ENCODE measurements at regions not wholly inside any gene's neighbourhood (a gene's known extent, or its start where the extent isn't known, plus 50 kb on each side); places are given as distances from the start of the nearest gene placed in this dataset.

DNA sequence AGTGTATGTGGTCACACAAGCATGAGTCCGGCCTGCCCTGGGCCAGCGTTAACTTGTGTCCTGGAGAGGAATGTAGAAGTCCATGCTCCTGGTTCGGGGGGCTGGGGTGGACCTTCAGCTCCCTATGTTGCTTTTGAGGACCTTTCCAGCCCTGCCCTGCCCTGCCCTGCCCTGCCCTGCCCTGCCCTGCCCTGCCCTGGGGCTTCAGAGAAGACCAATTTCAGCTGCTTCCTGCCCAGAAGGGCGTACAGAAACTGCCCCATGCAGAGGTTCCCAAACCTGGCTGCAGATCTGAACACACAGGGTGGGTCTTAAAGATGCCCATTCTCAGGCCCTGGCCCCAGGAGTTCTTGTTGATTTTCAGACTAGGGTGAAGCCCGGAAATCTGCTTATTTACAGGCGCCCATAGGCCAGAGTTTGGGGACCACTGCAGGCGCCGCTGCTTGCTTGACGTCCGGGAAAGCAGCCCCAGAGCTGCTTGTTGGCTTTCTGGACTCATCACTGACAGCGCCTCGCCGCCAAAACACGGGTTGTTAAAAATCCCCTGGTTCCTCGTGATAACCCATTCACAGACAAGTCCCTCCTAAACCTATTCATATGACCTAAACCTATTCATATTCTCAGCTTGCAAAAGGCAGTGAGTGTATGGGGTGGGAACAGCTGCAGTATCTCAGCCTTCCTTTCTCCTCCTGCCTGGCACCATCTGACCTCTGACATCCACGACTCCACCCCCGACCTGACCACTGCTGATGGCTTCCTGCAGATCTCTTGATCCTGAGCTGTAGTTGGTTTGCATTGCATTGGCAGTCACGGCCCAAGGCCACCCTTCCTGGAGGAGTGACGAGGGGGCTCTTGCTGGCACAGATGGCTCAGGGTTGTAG, 198.3 kb downstream of the GLI2 start:
- Mint-ChIP-seq H3K27ac (no peak overlapping the region), H3K27me3 (no peaks in the 10 kb centered on the region), H3K9me3 (no peaks in the 10 kb centered on the region), H3K4me1 (no peaks in the 10 kb centered on the region), H3K36me3 (ENCODE audit: low read depth) (no peaks in the 10 kb centered on the region), H3K4me3 (no peak overlapping the region)
- no peak for DNase-seq
- ChIA-PET POLR2A (no interaction called here), CTCF (no interaction called here)

DNA sequence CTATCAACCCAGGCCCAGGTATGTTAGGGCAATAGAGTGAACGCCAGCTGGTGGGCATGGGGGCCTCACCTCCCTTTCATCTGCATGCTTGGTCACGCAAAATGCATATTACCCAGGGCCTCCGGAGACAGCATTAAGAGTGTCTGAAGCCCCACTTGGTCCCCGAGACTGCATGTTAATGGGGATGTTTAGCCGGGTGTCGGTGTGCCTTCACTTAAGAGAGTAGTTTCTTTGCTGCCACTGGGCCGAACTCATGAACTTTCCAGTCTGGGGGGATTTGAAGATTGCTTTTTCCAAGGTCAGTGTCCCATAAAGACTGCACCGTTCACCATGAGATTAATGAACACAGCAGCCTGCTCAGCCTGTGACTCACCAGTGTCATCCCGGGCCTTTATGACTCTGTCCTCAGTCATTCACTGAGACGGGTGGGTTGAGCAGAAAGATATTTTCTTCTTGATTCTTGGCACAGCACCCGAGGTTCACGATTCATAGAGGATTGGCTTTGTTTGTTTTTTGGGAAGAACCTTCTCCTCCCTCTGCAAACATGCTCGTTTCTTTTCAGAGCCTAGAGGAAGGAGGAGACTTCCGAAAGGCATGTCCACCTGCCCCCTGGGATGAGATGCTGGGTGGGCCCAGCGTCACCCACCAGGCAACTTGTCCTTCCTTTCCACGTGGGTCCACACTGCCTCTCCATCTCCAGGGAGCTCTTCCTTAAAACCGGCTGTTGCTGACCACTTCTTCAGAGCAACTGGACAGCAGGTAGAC, 199.1 kb downstream of the GLI2 start:
- Mint-ChIP-seq H3K27me3 (no peaks in the 10 kb centered on the region), H3K9me3 (no peaks in the 10 kb centered on the region), H3K4me3 (no peak overlapping the region), H3K4me1 (no peaks in the 10 kb centered on the region), H3K27ac (no peak overlapping the region), H3K36me3 (ENCODE audit: low read depth) (no peaks in the 10 kb centered on the region)
- ChIA-PET POLR2A (no interaction called here), CTCF (no interaction called here)
- no peak for DNase-seq

DNA sequence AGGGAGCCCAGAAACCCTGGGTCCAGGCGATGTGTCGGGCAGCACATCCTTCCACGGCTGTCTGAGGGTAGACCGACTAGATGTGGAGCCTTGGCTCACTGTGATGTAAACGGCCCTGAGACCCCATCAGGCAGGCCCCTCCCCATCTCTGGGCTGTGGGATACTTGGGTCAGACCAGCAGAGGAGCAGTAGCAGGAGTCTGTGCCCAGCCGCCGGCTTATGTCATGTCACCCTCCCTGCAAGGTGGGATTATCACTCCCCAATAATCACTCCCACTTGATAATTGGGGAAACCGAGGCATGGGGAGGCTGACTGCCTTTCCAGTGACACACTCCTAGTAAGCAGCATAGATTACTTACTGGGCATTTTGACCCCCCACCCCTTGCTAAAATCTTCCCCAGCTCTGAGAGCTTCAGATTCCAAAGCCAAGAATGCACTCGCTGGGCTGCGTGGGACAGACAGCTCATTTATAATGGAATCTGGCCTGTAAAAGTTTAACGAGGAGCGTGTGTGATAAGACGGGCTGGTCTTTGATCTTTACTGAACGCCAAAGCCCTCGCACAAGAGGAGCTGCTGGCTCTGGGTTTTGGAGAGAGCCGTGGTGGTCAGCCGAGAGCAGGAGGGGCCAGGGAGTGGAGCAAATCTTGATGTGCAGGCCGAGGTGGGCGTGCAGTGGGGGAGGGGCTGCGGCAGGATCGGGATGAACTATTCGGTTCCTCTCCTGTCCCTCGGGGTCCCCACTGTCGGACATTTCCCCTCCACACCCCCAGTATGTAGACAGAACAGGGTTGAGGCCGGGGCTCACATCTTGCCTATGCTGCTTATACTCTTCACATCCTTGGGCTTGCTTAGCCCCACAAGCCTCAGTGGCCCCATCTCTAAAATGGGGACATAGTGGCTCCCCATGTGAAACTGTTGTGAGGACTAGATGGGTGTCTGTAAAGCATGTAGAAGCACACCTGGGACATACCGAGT, 200.0 kb downstream of the GLI2 start:
- H3K9me3 Mint-ChIP-seq: no peaks in the 10 kb centered on the region
- CTCF ChIA-PET: no interaction called here

DNA sequence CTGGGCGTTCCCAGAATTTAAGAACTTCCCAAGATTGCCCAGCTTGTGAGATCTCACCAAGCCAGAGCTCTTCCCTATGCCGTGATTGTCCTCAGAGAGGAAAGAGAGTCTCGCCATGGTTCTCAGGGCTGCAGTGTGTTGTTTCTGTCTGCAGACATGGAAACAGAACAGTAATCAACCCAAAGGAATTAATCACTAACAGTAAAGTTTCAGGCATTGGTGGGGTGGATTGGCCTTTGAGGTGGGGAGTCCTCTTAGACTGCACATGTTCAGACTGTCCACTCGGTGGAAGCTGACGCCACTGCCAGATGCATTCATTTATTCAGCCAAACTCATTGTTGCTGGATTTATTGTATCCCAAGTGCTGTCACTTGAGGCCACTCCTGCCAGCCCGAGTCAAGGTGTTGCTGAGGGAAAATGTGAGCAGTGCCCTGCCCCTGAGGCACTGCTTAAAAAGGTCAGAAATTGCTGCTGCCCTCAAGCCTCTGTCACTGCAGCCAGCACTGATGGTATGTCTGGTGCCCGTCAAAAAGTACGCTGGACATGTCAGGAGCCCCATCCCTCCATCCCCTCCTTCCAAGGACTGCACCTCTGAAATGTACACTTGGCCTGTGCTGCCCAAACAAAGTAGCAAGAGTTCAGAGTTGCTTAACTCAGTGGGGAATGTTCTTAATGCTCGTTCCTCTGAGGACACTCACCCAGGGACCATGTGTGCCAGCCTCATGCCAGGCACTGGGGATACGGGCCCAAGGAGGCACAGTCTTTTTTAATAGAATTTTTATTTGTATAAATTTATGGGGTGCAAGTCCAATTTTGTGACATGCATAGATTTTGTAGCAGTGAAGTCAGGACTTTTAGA, 201.0 kb downstream of the GLI2 start:
- Mint-ChIP-seq H3K36me3 (ENCODE audit: low read depth) (no peaks in the 10 kb centered on the region), H3K4me1 (no peaks in the 10 kb centered on the region), H3K27me3 (no peaks in the 10 kb centered on the region), H3K9me3 (no peaks in the 10 kb centered on the region), H3K27ac (no peak overlapping the region), H3K4me3 (no peak overlapping the region)
- CTCF ChIA-PET: no interaction called here
- no peak for DNase-seq
- POLR2A ChIA-PET: no interaction called here

More for the DNA sequence above, 200.0 kb downstream of the GLI2 start:
- H3K4me3 Mint-ChIP-seq: no peak overlapping the region
- POLR2A ChIA-PET: no interaction called here
- no peaks in the 10 kb centered on the region for H3K4me1 Mint-ChIP-seq
- H3K36me3 Mint-ChIP-seq (ENCODE audit: low read depth): no peaks in the 10 kb centered on the region
- H3K27ac Mint-ChIP-seq: no peak overlapping the region
- no peaks in the 10 kb centered on the region for H3K27me3 Mint-ChIP-seq
- no peak for DNase-seq

GRCh38 chr2:120937686-120938044, 202.0 kb downstream of the GLI2 start:
- Mint-ChIP-seq H3K27me3 (no peaks in the 10 kb centered on the region), H3K27ac (no peak overlapping the region), H3K4me1 (no peaks in the 10 kb centered on the region), H3K36me3 (ENCODE audit: low read depth) (no peaks in the 10 kb centered on the region), H3K4me3 (no peak overlapping the region), H3K9me3 (no peaks in the 10 kb centered on the region)
- DNase-seq: no peak
- ChIA-PET CTCF (no interaction called here), POLR2A (no interaction called here)

DNA sequence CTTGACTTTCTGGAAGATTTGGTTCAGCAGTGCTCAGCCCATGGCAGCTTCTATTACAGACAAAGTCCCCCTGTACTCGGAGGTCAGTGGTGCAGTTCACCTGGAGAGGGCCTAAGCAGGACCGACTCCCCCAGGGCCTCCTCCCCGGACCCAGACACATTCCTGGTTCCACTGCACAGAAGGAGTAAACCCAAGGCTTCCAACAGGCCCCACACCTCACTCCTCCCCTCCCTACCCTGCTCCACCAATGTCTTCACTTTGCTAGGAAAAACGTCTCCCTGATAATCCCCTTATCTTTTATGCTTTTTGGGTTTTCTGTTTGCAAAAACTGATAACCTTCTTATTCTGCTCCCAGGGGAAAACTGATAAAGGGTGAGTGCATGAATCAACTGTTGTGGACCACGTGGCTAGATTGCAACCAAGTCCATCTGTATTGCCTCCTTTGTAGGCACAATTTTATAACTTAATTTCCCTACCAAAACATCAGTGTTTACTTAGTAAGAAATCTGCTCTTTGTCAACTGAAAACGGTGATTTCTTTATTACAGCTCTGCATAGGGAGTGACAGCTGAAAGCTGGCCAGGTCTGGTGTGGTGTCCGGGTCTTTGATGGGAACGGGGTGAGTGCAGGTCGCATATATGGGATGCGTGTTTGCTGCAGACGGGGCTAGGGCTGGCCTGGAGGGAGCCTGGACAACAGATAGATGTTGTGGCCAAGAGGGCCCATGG, 202.5 kb downstream of the GLI2 start:
- Mint-ChIP-seq H3K27me3 (no peaks in the 10 kb centered on the region), H3K36me3 (ENCODE audit: low read depth) (no peaks in the 10 kb centered on the region), H3K9me3 (no peaks in the 10 kb centered on the region), H3K4me3 (no peak overlapping the region), H3K27ac (no peak overlapping the region), H3K4me1 (no peaks in the 10 kb centered on the region)
- no peak for DNase-seq
- ChIA-PET POLR2A (no interaction called here), CTCF (no interaction called here)

DNA sequence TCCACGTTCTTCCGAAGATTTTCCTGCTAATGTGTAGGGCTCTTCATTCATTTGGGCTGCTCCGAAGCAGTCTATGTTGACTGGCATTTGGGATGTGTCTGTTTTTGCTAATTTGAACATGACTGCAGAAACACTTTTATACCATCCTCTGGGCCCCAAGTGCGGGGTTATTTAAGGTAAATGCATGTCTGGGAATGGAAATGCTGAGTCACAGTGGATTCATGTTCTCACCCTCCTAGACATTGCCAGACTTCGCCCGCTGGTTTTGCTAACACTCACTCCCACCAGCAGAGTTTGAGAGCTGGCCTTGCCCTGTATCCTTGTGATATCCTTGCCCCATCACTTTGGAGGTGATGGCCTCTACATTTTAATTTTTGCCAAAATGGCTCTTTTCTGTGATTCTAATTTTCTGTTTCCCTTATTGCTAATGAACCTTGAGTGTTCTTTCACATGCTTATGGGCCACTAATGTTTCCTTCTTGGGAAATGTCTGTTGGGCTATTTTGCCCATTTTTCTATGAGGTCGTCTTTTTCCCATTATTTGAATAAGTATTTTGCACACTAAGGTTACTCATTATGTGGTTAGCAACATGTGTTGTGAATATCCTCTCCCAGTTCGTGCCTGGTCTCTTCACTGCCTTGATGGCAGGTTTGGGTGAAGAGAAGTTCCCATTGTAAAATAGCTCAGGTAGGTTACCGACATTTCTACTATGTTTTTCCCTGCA, 204.1 kb downstream of the GLI2 start:
- no peaks in the 10 kb centered on the region for H3K36me3 Mint-ChIP-seq (ENCODE audit: low read depth)
- H3K4me3 Mint-ChIP-seq: no peak overlapping the region
- H3K9me3 Mint-ChIP-seq: no peaks in the 10 kb centered on the region
- H3K4me1 Mint-ChIP-seq: no peaks in the 10 kb centered on the region
- POLR2A ChIA-PET: no interaction called here
- DNase-seq: no peak
- no peaks in the 10 kb centered on the region for H3K27me3 Mint-ChIP-seq
- H3K27ac Mint-ChIP-seq: no peak overlapping the region
- CTCF ChIA-PET: no interaction called here

DNA sequence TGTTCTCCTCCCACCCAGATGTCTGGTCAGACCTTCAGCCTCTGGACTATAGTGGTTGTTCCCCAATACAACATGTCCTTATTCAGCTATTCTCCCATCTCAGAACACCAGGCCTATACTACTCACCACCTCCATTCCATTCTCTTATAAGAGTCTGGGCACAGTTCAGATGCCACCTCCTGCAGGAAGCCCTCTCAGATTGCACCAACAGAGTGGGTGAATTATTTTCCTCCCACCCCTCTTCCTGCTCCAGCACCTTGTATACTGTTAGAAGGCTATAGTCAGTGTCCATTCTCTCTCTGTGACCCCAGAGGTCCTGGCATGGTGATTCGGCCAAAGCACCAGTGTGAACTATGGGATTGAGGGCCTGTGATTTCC, 204.6 kb downstream of the GLI2 start:
- CTCF ChIA-PET: no interaction called here
- DNase-seq: no peak
- Mint-ChIP-seq H3K9me3 (no peaks in the 10 kb centered on the region), H3K36me3 (ENCODE audit: low read depth) (no peaks in the 10 kb centered on the region), H3K4me3 (no peak overlapping the region), H3K27ac (no peak overlapping the region), H3K4me1 (no peaks in the 10 kb centered on the region), H3K27me3 (no peaks in the 10 kb centered on the region)
- POLR2A ChIA-PET: no interaction called here

- Mint-ChIP-seq H3K4me1 (no peaks in the 10 kb centered on the region), H3K27ac (no peak overlapping the region), H3K36me3 (ENCODE audit: low read depth) (no peaks in the 10 kb centered on the region), H3K27me3 (no peaks in the 10 kb centered on the region), H3K9me3 (no peaks in the 10 kb centered on the region), H3K4me3 (no peak overlapping the region)
- DNase-seq: no peak
- CTCF ChIA-PET: no interaction called here
- POLR2A ChIA-PET: no interaction called here
These were observed 205.1 kb downstream of the GLI2 start for GRCh38 chr2:120940726-120941256.

DNA sequence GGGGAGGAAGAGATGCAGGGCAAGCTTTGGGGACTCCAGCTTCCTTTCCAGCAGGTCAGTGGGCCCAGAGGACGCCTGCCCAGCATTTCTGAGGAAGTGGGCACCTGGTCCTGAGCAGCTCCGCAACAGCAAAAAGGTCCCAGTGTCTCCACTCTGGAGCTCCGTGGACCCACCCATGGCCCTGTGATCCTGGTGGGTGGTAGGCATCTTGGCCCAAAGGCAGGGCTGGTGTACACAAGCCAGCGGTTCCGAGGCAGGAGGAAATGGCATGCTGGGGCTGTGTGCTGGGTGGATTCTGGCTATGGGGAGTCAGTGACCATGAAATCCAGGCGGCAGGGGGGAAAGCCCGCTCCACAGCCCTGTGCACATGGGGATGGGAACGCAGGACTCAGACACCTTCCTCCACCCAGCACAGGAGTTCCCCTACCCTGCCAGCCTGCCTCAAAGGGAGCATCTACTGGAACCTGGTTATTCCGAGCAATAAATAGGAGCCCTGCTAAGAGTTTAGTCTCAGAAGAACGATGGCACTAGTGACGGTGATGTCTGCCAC, 206.0 kb downstream of the GLI2 start:
- Mint-ChIP-seq H3K4me1 (no peaks in the 10 kb centered on the region), H3K9me3 (no peaks in the 10 kb centered on the region), H3K27me3 (no peaks in the 10 kb centered on the region), H3K27ac (no peak overlapping the region), H3K4me3 (no peak overlapping the region), H3K36me3 (ENCODE audit: low read depth) (no peaks in the 10 kb centered on the region)
- no peak for DNase-seq
- ChIA-PET CTCF (no interaction called here), POLR2A (no interaction called here)

DNA sequence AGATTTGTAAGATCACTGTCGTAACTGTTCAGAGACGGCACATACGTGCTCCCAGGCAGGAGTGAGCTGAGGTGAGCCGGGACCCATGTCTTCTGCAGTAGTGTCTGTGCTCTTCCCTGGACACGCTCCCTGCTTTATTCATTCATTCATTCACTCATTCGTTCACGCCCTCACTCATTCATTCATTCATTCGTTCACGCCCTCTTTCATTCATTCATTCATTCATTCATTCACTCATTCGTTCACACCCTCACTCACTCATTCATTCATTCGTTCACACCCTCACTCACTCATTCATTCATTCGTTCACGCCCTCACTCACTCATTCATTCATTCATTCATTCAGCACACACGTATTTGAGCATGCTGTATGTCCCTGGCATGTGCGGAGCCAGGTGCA, 207.0 kb downstream of the GLI2 start:
- H3K27ac Mint-ChIP-seq: no peak overlapping the region
- CTCF ChIA-PET: no interaction called here
- no peak for DNase-seq
- H3K4me1 Mint-ChIP-seq: no peaks in the 10 kb centered on the region
- H3K27me3 Mint-ChIP-seq: no peaks in the 10 kb centered on the region
- H3K9me3 Mint-ChIP-seq: no peaks in the 10 kb centered on the region
- POLR2A ChIA-PET: no interaction called here
- no peak overlapping the region for H3K4me3 Mint-ChIP-seq
- no peaks in the 10 kb centered on the region for H3K36me3 Mint-ChIP-seq (ENCODE audit: low read depth)
